ENCODE measurements at regions not wholly inside any gene's neighbourhood (a gene's known extent, or its start where the extent isn't known, plus 50 kb on each side); places are given as distances from the start of the nearest gene placed in this dataset.
"Not testable (repeated sequence)": the region's sequence is repeated elsewhere in the genome, so short reads cannot be mapped to it uniquely, and the experiment has no call there.

GRCh38 chr9:40909111-40909510 lies 219.4 kb downstream of the FOXD4L6 start:
- TF ChIP-seq CTCF, POLR2A, EP300 (IDR thresholded peaks at IDR 0.05): not testable (repeated sequence)

Measured in ovary (tissue), 3 donors.